SK-N-SH treated with all-trans-retinoic acid at 6 μM for 48 hours (cell line): ENCODE measurements at regions not wholly inside any gene's neighbourhood (a gene's known extent, or its start where the extent isn't known, plus 50 kb on each side); places are given as distances from the start of the nearest gene placed in this dataset.

ENCODE experiments used
- ARNTL ChIP-seq: fragments of 450-650 bp; formaldehyde crosslinking; IDR thresholded peaks from 2 replicates; pipeline ENCODE4 v1.5.0; 2020; ENCODE audit warnings: low read depth, mild to moderate bottlenecking, moderate library complexity, borderline replicate concordance
- CSDC2 ChIP-seq: fragments of 250-450 bp; sonication (Bioruptor Pico); IDR thresholded peaks from 2 replicates; pipeline ENCODE4 v1.5.0; 2020; ENCODE audit warnings: mild to moderate bottlenecking, moderate library complexity
- OSR1 ChIP-seq: fragments of 250-450 bp; sonication (Bioruptor Pico); IDR thresholded peaks from 2 replicates; pipeline ENCODE4 v1.8.0; 2022; ENCODE audit warnings: moderate library complexity, mild to moderate bottlenecking, inconsistent platforms
- PATZ1 ChIP-seq: fragments of 250-450 bp; sonication (Bioruptor Pico); IDR thresholded peaks from 2 replicates; pipeline ENCODE4 v1.8.0; 2020; ENCODE audit warnings: mild to moderate bottlenecking, moderate library complexity, borderline replicate concordance
- POU6F1 ChIP-seq: fragments of 250-450 bp; sonication (Bioruptor Pico); IDR thresholded peaks from 2 replicates; pipeline ENCODE4 v1.8.0; 2021; ENCODE audit warnings: low read depth, mild to moderate bottlenecking, moderate library complexity, borderline replicate concordance
- PPARA ChIP-seq: fragments of 250-450 bp; sonication (Bioruptor Pico); IDR thresholded peaks from 2 replicates; pipeline ENCODE4 v1.5.0; 2020; ENCODE audit warnings: mild to moderate bottlenecking, borderline replicate concordance
- RARB ChIP-seq: fragments of 250-450 bp; sonication (Bioruptor Pico); IDR thresholded peaks from 2 replicates; pipeline ENCODE4 v1.8.0; 2021; ENCODE audit warnings: mild to moderate bottlenecking, moderate library complexity
- TCF4 ChIP-seq: fragments of 250-450 bp; sonication (Bioruptor Pico); IDR thresholded peaks from 2 replicates; pipeline ENCODE4 v1.8.0; 2021; ENCODE audit warnings: mild to moderate bottlenecking, moderate library complexity, borderline replicate concordance
- TSHZ2 ChIP-seq: fragments of 250-450 bp; sonication (Bioruptor Pico); IDR thresholded peaks from 2 replicates; pipeline ENCODE4 v1.5.0; 2020; ENCODE audit warnings: mild to moderate bottlenecking, moderate library complexity
- ZFP3 ChIP-seq: fragments of 250-450 bp; sonication (Bioruptor Pico); IDR thresholded peaks from 2 replicates; pipeline ENCODE4 v1.5.0; 2020; ENCODE audit warnings: mild to moderate bottlenecking, moderate library complexity
- ZNF8 ChIP-seq: fragments of 450-650 bp; formaldehyde crosslinking; IDR thresholded peaks from 2 replicates; pipeline ENCODE4 v1.5.0; 2020; ENCODE audit warnings: mild to moderate bottlenecking, moderate library complexity
- TF ChIP-seq, protein P1 (sequence below): fragments of 250-450 bp; sonication (Bioruptor Pico); IDR thresholded peaks from 2 replicates; pipeline ENCODE4 v1.5.1; 2021; ENCODE audit warnings: mild to moderate bottlenecking, moderate library complexity
- TF ChIP-seq, protein P2 (sequence below): fragments of 250-450 bp; sonication (Bioruptor Pico); IDR thresholded peaks from 2 replicates; pipeline ENCODE4 v1.5.1; 2020; ENCODE audit warnings: low read depth, mild to moderate bottlenecking, moderate library complexity

- TF ChIP-seq RARB: no peak
- TF ChIP-seq ZFP3 (CRISPR knock-in tag): no peak
- TF ChIP-seq PATZ1: no peak
- TF ChIP-seq TSHZ2 (CRISPR knock-in tag): no peak
- TF ChIP-seq, protein P1, sequence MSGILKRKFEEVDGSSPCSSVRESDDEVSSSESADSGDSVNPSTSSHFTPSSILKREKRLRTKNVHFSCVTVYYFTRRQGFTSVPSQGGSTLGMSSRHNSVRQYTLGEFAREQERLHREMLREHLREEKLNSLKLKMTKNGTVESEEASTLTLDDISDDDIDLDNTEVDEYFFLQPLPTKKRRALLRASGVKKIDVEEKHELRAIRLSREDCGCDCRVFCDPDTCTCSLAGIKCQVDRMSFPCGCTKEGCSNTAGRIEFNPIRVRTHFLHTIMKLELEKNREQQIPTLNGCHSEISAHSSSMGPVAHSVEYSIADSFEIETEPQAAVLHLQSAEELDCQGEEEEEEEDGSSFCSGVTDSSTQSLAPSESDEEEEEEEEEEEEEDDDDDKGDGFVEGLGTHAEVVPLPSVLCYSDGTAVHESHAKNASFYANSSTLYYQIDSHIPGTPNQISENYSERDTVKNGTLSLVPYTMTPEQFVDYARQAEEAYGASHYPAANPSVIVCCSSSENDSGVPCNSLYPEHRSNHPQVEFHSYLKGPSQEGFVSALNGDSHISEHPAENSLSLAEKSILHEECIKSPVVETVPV (CRISPR knock-in tag): no peak
- TF ChIP-seq CSDC2 (CRISPR knock-in tag): no peak
- no peak for TF ChIP-seq OSR1 (CRISPR knock-in tag)
- TF ChIP-seq TCF4 (CRISPR knock-in tag): no peak
- no peak for TF ChIP-seq ZNF8 (CRISPR knock-in tag)
- no peak for TF ChIP-seq POU6F1 (CRISPR knock-in tag)
- no peak for TF ChIP-seq PPARA (CRISPR knock-in tag)
- TF ChIP-seq, protein P2, sequence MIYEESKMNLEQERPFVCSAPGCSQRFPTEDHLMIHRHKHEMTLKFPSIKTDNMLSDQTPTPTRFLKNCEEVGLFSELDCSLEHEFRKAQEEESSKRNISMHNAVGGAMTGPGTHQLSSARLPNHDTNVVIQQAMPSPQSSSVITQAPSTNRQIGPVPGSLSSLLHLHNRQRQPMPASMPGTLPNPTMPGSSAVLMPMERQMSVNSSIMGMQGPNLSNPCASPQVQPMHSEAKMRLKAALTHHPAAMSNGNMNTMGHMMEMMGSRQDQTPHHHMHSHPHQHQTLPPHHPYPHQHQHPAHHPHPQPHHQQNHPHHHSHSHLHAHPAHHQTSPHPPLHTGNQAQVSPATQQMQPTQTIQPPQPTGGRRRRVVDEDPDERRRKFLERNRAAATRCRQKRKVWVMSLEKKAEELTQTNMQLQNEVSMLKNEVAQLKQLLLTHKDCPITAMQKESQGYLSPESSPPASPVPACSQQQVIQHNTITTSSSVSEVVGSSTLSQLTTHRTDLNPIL (CRISPR knock-in tag): no peak
- no peak for TF ChIP-seq ARNTL (CRISPR knock-in tag)
Measured at GRCh38 chr10:131773370-131774343, 127.2 kb upstream of the PPP2R2D start.
